Hepatocyte (in vitro differentiated cells): ENCODE measurements at regions not wholly inside any gene's neighbourhood (a gene's known extent, or its start where the extent isn't known, plus 50 kb on each side); places are given as distances from the start of the nearest gene placed in this dataset.

Experiments
- DNase-seq: peaks from one replicate; pipeline ENCODE4 v3.0.0-alpha.2; 2016; ENCODE audit warnings: low spot score
- H2AFZ ChIP-seq: fragments of 200-600 bp; sonication (generic); 2 replicates; pipeline ENCODE4 v1.6.0; 2016; ENCODE audit warnings: antibody characterized with exemption, mild to moderate bottlenecking
- H3K27ac ChIP-seq: fragments of 200-600 bp; sonication (generic); 2 replicates; pipeline ENCODE4 v1.5.1; 2016; ENCODE audit warnings: mild to moderate bottlenecking
- H3K27me3 ChIP-seq: fragments of 200-600 bp; sonication (generic); 2 replicates; pipeline ENCODE4 v1.6.1; 2016
- H3K36me3 ChIP-seq: fragments of 200-600 bp; sonication (generic); replicated peaks from 2 replicates; pipeline ENCODE4 v1.5.1; 2016; ENCODE audit warnings: low read depth; ENCODE audit not compliant: insufficient read depth
- H3K4me1 ChIP-seq: fragments of 200-600 bp; sonication (generic); 2 replicates; pipeline ENCODE4 v1.5.1; 2016; ENCODE audit warnings: mild to moderate bottlenecking, moderate library complexity; ENCODE audit not compliant: insufficient read depth
- H3K4me2 ChIP-seq: fragments of 200-600 bp; sonication (generic); 2 replicates; pipeline ENCODE4 v1.6.0; 2016
- H3K4me3 ChIP-seq: fragments of 200-600 bp; sonication (generic); 2 replicates; pipeline ENCODE4 v1.5.1; 2016; ENCODE audit warnings: mild to moderate bottlenecking
- H3K79me2 ChIP-seq: fragments of 200-600 bp; sonication (generic); 2 replicates; pipeline ENCODE4 v1.6.0; 2017; ENCODE audit warnings: mild to moderate bottlenecking
- H3K9me2 ChIP-seq: fragments of 200-600 bp; sonication (generic); replicated peaks from 2 replicates; pipeline ENCODE4 v1.6.0; 2017; ENCODE audit warnings: mild to moderate bottlenecking; ENCODE audit not compliant: insufficient read depth
- H3K9me3 ChIP-seq: fragments of 200-600 bp; sonication (generic); 2 replicates; pipeline ENCODE4 v1.5.1; 2016; ENCODE audit warnings: low read depth, mild to moderate bottlenecking
- H4K20me1 ChIP-seq: fragments of 200-600 bp; sonication (generic); 2 replicates; pipeline ENCODE4 v1.6.0; 2016; ENCODE audit warnings: mild to moderate bottlenecking; ENCODE audit not compliant: insufficient read depth, poor library complexity, severe bottlenecking
- CTCF ChIP-seq: fragments of 200-600 bp; sonication (generic); IDR thresholded peaks from 2 replicates; pipeline ENCODE4 v1.5.1; 2016; ENCODE audit warnings: antibody characterized with exemption, mild to moderate bottlenecking; ENCODE audit not compliant: poor library complexity
- EZH2 ChIP-seq: fragments of 200-600 bp; sonication (generic); IDR thresholded peaks from 2 replicates; pipeline ENCODE4 v1.6.1; 2016; ENCODE audit warnings: antibody characterized with exemption, mild to moderate bottlenecking, borderline replicate concordance
- EZH2phosphoT487 ChIP-seq: fragments of 200-600 bp; sonication (generic); IDR thresholded peaks from one replicate; pipeline ENCODE4 v1.6.1; 2018; ENCODE audit warnings: antibody characterized with exemption, mild to moderate bottlenecking, low read depth, moderate library complexity; ENCODE audit not compliant: unreplicated experiment, severe bottlenecking
- WGBS: methylation state at CpG from one replicate; pipeline ENCODE4 v1.1.6; 2016; ENCODE audit warnings: low lambda C conversion rate; ENCODE audit errors: missing lambda C conversion rate; 5-methylcytosine and 5-hydroxymethylcytosine counted together

DNA sequence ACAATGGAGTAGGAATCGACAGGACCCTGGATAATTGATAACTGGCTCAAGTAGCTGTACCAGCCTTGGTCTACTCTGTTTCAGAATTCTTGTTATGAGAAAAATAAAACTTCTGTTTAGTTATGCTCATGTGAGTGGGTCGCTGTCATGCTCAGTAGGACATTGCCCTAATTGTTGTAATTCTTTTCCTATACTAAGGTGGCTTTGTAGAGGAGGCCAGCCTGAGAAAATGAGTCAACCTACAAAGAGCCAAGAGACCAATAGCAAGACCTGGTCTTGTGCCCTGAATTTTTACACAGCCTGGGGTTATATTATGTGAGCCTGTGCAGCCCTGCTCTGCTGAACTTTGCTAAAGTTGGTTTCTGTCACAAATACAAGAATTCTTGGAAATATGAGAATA, 238.4 kb downstream of the MEIS1 start:
- Histone ChIP-seq H3K36me3 (no peaks in the 10 kb centered on the region), H3K9me3 (no peaks in the 10 kb centered on the region), H3K4me1 (no peaks in the 10 kb centered on the region), H3K9me2 (no peaks in the 10 kb centered on the region), H4K20me1 (no peaks in the 10 kb centered on the region), H3K4me2 (no peak overlapping the region), H3K79me2 (no peaks in the 10 kb centered on the region), H3K4me3 (no peak overlapping the region), H3K27ac (no peak overlapping the region), H3K27me3 (no peaks in the 10 kb centered on the region), H2AFZ (no peak overlapping the region)
- TF ChIP-seq CTCF = no peak
- TF ChIP-seq EZH2phosphoT487 = no peak
- TF ChIP-seq EZH2 = no peak
- WGBS = 90% methylated on average over 2 of the region's 2 CpGs
- DNase-seq = no peak

DNA sequence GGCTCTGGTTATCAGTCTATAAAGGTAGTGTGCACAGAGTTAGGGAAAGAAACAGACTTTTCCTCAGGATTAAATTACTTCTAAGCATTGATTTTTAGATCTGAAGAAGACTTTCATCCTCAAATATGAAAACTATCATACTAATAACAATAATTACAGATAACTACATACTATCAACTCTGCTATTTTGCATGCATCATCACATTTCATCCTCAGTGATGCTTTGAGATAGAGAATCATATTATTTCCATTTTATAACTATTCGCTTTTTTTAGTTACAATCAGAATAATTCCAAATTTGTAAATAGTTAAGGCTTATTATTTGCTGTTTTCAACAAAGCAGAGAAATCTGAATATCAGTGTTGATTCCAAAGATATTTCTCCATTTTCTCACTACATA, 239.2 kb downstream of the MEIS1 start:
- no peak overlapping the region for H3K4me3 ChIP-seq
- no peaks in the 10 kb centered on the region for H3K9me3 ChIP-seq
- no peaks in the 10 kb centered on the region for H4K20me1 ChIP-seq
- H3K36me3 ChIP-seq = no peaks in the 10 kb centered on the region
- 92% methylated on average over 1 of the region's 1 CpG for WGBS
- no peak overlapping the region for H2AFZ ChIP-seq
- no peaks in the 10 kb centered on the region for H3K9me2 ChIP-seq
- no peaks in the 10 kb centered on the region for H3K4me1 ChIP-seq
- H3K79me2 ChIP-seq = no peaks in the 10 kb centered on the region
- no peak overlapping the region for H3K4me2 ChIP-seq
- DNase-seq = no peak
- no peak overlapping the region for H3K27ac ChIP-seq
- no peaks in the 10 kb centered on the region for H3K27me3 ChIP-seq
- TF ChIP-seq EZH2 (no peak), CTCF (no peak), EZH2phosphoT487 (no peak)

DNA sequence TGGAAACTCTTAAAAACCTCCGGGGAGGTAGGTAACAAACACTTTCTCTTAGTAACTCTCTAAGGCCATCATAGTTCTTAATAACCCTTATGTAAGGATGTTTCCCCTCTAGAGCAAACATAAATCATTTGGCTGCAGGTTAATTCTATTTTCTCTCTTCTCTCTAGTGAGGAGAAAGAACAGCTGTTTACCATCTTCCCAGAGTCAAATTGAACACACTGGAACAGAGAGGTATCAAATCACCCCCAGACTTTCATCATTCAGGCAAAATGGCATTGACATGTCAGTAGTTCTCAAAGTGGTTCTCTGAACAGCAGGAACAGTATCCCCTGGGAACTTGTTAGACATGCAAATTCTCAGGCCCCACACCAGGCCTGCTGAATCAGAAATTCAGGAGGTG, 240.7 kb downstream of the MEIS1 start:
- Histone ChIP-seq H3K36me3 (no peaks in the 10 kb centered on the region), H2AFZ (no peak overlapping the region), H3K27ac (no peak overlapping the region), H3K4me2 (no peak overlapping the region), H3K4me3 (no peak overlapping the region), H3K79me2 (no peaks in the 10 kb centered on the region), H4K20me1 (no peaks in the 10 kb centered on the region), H3K9me3 (no peaks in the 10 kb centered on the region), H3K9me2 (no peaks in the 10 kb centered on the region), H3K4me1 (no peaks in the 10 kb centered on the region), H3K27me3 (no peaks in the 10 kb centered on the region)
- no peak for DNase-seq
- TF ChIP-seq CTCF (no peak), EZH2 (no peak), EZH2phosphoT487 (no peak)
- 85% methylated on average over 1 of the region's 1 CpG for WGBS

GRCh38 chr2:66679442-66679841, 244.5 kb downstream of the MEIS1 start:
- Histone ChIP-seq H3K36me3 (no peaks in the 10 kb centered on the region), H3K79me2 (no peaks in the 10 kb centered on the region), H3K9me3 (no peaks in the 10 kb centered on the region), H3K9me2 (no peaks in the 10 kb centered on the region), H3K4me2 (no peak overlapping the region), H3K27me3 (no peaks in the 10 kb centered on the region), H3K4me3 (no peak overlapping the region), H4K20me1 (no peaks in the 10 kb centered on the region), H2AFZ (no peak overlapping the region), H3K27ac (no peak overlapping the region), H3K4me1 (peaks cover 4% of the 10 kb centered on the region)
- WGBS = no CpG with 5 or more reads among the region's 2 CpGs
- TF ChIP-seq CTCF (no peak), EZH2phosphoT487 (no peak), EZH2 (no peak)
- DNase-seq = no peak
